ENCODE measurements at regions not wholly inside any gene's neighbourhood (a gene's known extent, or its start where the extent isn't known, plus 50 kb on each side); places are given as distances from the start of the nearest gene placed in this dataset.

DNA sequence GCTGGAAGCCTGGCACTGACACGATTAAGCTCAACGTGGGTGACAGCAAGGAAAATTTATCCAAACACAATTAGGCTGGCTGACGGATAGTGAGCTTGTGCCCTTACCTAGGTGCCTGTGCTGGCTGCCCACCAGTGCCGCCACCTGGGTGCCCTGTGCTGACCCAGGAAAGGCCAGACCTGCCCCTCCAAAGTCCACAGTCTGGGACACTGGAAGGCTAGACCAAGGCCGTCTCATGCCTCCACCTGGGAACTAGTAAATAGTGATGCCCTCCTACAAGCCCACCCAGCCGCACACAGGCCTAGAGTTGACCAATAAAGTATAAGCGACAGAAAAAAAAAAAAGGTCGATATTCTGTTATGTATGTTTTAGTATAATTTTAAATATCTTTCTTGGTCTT, 142.6 kb upstream of the MCHR2 start:
- no peak for DNase-seq (ENCODE audit: low read depth)

DNA sequence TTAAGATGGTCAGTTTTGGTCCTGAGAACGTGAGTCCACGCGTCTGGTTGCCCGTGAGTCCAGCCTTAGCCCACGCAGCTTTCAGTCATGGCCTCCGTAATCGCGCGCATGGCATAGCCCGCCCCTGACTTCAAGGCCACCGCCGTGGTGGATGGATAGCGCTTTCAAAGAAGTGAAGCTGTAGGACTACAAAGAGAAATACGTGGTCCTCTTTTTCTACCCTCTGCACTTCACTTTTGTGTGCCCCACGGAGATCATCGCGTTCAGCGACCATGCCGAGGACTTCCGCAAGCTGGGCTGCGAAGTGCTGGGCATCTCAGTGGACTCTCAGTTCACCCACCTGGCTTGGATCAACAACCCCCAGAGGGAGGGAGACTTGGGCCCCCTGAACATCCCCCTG, 142.0 kb upstream of the MCHR2 start:
- no peak for DNase-seq (ENCODE audit: low read depth)

DNA sequence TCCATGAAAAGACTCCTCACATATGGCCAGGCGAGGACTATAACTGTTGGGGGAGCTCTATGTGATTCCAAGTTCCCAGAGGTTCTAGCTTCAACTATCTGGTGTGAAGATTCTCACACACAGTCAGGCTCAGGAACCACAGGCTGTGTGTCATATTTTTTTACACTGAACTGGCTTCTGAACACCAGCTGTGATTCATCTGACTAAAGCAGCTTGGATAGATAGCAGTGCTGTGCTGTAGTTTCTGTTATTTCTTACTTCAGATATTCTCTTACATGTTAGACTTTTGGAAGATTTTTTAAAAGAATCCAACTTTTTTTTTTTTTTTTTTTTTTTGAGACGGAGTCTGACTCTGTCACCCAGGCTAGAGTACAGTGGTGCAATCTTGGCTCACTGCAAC, 140.7 kb upstream of the MCHR2 start:
- peak; percentile 18 for DNase-seq (ENCODE audit: low read depth)

DNA sequence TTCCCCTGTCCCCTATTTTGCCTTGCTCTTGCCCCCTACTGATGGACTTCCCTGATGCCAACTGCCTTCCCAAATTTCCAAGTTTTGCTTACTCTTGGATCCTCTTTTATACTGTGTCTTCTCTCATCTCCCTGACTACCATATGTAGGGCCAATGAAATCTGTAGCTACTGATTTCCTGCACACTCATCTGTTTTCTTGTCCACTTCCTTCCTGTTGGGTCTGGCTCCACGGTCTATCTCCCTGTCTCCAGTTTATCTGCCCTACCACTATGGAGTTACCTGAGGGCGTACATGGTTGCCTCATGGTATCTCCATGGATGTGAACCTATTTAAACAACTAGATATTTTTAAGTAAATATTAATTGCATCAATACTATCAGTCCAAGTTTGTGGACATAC, 140.3 kb upstream of the MCHR2 start:
- DNase-seq (ENCODE audit: low read depth) = no peak

DNA sequence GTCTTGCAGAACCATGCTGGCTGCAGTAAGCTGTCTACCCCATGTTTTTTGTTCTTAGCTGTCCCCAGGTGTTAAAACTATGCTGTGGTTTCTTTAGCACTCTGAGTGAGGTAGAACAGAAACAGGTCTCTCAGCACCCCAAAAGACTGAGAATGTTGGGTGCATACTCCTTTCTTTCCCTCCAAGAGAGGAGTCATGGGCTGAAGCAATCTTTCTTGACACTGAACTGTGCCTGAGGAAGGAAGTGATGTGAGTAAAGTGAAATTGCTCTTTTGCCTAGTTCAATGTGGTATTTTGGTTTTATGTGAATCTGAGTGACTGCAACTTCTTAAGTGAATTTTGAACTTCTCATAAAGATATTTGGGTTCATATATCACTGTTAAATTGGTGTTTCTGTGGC, 138.0 kb upstream of the MCHR2 start:
- no peak for DNase-seq (ENCODE audit: low read depth)

DNA sequence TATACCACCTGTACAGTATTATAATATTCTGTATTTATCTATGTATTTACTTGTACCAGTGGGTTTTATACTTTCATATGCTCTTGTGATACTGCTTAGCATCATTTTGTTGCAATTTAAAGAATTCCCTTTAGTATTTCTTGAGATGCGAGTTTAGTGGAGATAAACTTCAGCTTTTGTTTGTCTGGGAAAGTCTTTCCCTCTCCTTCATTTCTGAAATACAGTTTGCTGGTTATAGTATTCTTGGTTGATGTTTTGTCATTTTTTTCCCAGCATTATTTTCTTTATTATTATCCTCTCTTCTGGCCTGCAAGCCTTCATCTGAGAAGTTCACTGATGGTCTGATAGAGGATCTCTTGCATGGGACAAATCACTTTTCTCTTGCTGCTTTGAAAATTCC, 136.6 kb upstream of the MCHR2 start:
- no peak for DNase-seq (ENCODE audit: low read depth)

DNA sequence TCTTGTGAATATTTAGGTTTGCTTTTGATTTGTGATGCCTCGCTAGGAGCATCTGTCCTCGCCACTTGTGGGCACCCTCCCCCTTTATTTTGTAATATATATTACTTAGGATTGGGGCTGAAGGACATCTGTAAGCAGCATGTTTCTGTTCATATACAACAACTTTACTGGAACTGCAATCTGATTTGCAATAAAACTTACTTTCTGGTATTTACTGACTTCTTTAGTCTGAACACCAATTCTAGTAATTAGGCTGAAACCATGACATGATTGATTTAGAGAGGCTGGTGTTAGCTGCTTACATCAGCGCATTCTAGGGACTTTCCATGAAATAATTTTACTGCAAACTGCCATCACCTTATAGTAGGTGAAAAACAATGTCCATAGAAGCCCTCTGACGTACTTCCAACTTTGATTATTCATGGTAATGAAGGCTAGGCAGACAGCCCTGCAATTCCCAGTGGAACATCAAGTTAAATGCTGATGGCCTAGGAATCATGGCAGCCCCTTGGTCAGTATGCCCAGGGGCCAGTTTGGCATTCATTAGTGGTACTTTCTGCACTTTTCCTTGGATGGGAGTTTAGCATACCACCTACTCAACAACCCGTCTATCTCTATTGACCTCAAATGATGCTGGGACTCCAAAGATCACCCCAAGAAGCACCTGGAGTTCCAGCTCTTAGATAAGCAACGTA, 132.9 kb upstream of the MCHR2 start:
- no peak for DNase-seq (ENCODE audit: low read depth)

DNA sequence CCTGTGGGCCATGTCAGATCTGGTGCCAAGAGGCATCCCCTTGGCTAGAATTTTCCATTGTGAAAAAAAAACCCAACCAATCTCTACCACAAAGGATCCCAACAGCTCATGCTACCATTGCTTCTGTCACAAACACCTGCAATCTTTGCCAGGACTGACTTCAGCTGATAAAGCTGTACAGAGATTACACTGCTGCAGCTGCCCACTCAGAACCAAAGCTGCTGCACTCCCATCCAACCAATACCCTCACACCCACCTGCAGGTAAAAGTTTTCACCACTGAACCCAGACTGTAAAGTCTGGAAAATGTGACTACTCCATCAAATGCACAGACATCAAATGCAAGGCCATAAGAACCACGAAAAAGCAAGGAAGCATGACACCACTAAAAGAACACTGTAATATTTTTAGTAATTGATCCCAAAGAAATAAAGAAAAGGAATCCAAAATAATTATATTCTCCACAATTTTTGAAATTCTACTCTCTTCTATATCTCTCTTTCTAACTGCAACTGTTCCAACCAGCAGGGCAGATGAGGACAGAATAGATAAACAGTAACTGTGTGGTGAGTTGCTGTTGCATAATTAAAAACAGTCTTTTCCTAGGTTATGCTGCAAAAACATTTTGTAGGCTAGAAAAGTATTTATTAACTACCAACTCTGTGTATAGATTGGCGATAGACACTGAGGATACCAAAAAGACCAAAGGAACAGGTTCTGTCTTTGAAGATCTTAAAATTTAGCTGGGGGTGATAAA, 128.0 kb upstream of the MCHR2 start:
- DNase-seq (ENCODE audit: low read depth) = no peak

DNA sequence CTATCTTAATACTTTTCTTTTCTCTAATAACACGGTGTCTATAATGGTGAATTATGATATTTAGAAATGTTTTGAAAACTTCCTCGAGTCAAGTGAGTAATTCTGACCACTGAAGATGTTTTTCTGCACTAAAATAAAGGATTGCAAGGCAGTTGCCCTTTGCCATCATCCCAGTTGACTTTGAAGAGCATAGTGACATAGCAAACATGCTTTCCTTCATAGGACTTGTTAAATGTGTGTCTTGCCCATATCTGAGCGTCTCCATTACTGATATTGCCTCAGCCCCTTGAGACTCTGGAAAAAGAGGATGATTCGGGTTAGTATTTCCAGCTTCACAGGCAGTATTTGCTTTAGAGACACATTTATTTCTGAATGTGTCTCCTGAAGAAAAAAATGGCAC, 125.2 kb upstream of the MCHR2 start:
- no peak for DNase-seq (ENCODE audit: low read depth)

DNA sequence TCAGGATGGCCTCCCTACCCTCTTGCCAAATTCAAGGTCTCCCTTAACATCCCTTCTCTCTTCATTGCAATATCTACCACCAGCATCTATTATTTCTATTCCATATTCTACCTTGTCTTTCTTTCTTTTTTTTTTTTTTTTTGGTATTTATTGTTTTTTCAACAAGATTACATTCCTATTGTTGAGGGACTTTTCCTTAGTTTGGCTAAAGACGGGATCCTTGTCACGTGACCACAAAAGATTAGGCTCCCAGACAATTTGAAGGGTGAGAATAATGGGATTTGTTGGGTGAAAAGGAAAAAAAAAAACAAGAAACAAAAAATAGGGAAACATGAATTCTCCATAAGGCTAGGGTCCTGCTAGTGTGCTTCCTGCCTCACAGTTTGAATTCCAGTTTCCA, 124.3 kb upstream of the MCHR2 start:
- no peak for DNase-seq (ENCODE audit: low read depth)

DNA sequence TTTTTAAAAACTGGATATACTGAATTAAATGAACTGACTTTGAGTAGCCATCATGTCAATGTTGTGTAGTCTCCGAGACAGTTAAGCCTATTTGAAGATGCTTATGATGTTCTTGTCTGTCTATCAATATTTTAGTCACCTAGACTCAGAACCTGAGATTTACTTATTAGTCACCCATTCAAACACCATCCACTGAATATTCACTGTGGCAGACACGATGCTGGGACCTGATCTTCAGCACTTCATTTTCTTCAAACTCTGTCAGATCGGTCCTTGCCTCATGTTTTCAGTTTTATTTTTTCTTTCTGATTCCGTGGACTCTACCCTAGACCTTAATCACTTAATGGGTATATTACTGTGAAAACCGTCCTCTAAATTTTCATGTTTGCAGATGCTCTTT, 123.7 kb upstream of the MCHR2 start:
- DNase-seq (ENCODE audit: low read depth) = no peak

DNA sequence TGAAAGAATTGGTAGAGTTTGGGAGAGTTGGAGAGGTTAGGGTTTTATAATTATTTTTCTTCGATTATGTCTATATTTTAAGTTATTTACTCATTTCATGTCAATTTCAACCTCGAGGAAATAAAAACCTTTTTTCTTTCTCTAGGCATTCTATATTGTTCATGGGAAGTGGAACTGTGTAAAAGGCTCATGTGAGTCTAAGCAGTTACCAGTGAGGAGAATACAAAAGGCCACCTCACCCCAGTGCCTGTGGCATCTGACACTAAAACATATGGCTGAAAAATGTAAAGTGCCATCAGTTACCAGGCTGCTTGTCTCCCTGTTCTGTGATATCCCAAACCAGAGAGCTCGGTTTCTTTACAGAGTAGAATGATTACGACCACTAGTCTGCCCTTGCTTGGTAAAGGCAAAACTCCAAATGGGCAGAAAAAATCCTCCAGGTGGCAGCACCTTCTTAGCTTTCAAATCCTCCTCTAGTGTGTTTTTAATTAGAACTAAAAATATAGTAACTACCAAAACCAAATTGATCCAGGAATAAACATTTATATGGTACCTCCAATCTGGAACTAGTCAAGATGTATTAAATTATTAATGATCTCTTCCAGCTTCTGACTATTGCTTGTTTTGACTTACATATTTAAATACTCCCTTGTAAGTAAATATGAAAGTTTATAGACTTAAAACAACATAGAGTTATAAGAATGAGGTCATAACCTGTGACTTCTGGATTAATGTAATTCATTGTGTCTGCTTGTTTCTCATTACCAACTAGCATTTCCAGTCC, 122.6 kb upstream of the MCHR2 start:
- DNase-seq (ENCODE audit: low read depth) = peak; percentile 52

DNA sequence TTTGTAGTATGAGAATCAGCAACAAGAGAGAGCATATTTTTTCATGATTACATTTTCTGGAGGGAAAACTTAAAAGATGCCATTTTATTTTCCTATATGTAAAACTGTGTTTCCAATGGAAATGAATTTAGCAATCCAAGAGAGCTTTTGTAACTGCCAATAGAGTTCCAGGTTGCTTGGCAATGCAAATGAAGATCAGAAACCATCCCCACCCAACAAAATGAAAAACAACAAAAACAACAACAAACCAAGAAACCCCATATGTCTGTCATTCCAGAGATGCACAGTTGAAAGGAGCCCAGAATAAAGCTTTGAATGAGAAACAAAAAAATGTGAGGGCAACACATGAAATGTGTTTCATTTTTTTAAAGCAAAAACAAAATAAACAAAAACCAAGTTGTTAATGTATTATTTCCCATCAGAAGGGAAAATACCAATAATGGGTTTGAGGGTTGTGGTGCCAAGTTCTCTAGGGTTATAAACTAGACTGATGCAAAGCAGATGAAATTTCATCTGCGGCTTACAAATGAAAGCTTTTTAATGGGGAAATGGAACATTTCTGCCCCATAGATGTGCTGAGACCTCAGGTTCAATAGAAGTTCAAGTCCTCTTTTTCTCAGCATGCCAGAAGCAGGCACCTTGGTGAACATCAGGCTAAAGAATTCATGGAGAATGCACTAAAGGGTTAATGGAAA, 121.5 kb upstream of the MCHR2 start:
- DNase-seq (ENCODE audit: low read depth) = no peak

DNA sequence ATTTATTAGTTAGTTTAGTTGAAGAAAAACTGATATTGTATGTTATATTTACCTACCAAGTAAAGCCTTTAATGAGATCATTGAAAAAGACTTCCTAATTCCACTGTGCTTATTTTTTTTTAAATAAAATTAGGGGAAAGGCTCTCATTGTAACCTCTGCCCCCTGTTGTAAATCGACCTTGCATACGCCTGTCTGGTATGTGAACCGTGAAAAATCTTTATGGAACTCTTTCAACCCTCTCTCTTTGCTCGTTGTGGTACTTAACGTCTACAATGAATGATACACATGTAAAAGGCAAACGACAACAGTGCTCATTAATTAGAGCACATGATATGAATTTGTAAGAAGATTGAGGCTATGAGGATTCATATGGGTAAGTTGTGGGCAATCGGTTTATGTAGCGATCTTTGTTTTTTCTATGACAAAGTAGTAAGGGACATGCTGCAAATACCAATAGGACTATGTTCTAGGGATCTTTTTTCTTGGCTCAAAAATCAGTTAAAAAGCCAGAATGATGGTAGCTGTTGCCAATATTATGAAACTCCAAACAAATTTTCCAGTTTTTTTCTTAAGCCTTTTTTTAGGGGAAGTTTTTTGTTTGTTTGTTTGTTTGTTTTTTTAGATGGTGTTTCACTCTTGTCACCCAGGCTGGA, 119.0 kb upstream of the MCHR2 start:
- DNase-seq (ENCODE audit: low read depth) = no peak

DNA sequence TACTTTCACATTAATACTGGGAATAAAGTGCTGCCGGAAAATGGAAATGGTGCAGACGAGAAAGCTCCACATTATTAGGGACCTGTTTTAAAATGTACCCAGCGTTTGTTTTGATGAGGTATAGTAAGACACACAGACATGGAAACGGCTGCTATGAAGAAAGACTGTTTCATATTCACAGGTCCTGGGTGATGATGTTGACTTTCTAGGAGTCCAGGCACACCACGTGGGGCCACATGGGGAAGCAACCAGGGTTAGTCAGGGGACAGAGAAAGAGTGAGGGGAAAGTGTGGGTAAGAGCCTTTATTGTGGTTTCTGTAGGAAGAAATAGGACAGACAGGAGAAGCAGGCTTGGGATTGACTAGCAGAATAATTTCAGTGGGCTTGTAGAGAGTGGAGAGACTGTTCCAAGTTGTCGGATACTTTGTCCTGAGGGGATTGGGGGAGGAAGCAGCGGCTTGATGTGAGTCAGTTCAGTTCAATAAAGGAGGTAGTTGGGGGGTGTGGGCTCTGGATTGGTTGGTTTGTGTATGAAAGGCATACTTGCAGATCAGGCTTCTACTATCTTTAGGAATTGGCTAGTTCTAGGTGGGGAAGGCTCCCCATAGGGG, 112.0 kb upstream of the MCHR2 start:
- DNase-seq (ENCODE audit: low read depth) = no peak

DNA sequence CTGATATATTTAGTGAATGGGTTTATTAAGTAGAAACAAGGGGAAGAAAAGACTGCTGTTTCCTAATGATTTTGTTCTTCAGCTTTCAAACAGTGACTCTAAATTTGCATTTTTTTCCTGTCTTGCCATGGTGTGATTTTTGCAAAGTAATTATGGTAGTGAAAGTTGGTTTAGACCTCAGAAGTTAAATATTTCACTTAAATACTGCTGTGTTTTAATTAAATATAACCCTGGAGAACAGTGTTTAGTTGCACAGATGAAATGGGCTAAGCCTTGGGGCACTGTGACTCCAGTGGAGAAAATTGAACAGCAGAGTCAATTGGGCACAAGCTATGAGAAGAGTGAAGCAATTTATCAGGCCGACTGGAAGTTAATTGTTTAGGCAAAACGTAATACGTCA, 111.1 kb upstream of the MCHR2 start:
- DNase-seq (ENCODE audit: low read depth) = no peak

DNA sequence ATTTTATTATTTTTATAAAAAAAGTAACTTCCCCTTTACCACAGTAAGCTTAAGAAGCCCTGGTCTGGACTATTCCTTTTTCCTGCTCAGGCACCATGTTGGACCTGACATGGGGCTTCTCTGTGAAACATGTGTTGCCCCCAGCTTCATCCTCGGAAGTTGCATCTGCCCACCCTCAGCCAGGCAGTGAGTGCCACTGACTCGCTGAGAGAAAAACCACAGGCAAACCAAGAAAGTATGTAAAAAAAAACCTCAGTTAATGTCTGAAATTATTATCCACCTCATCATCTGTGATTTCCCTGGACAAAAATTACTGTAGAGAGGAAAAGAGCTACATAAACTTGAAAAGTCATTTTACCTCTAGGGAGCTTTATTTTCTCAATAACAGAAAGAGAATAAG, 109.9 kb upstream of the MCHR2 start:
- no peak for DNase-seq (ENCODE audit: low read depth)

DNA sequence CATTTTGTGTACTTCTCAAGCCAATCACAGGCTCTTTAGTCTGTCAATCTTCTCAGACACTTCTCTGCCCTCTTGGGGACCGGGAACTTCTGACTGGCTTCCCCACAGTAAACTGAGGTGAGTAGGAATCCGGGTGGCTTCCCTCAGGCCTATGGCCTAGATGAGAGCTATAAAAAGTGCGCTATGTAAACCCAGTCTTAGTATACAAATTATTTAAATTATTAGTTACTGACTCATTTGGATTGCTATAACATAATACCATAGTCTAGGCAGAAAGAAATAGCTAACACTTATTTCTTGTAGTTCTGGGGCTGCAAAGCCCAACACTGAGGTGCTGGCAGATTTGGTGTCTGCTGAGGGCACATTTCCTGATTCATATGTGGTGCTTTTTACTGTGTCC, 109.2 kb upstream of the MCHR2 start:
- DNase-seq (ENCODE audit: low read depth) = no peak

DNA sequence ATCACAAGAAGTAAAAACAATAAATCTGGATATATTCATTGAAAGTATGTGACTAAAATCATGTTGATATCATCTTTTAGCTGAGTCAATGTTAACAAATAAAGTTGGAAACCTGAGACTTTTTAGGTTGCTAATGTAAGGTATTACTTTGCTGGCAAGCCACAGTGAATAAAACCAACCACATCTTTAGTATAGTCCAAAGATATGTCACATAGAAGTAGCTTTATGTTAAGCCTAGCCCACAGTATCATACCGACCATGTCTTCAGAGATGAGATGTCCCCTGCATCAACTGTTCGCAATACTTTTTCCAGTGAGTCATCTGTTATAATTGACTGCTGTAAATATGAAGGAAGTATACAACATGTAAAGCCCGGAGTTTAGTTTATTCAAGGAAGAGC, 107.6 kb upstream of the MCHR2 start:
- DNase-seq (ENCODE audit: low read depth) = no peak

DNA sequence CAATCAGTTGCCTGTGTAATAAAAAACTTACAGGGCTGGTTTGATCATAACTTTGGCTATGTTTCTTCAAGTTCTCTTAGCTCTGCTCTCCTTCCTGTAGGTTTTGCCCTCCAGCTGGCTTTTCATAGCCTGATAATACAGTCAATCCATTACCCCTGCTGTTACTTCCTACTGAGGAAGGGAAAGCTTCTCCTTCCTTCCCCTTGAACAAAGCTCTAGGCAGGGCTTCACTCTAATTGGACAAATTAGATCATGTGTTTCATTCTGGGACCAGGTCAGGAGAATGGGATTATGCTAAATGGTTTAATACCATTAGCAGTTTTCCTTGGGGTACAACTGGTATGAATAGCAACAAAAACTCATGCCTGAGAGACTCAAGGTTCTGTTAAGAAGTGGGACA, 106.8 kb upstream of the MCHR2 start:
- DNase-seq (ENCODE audit: low read depth) = no peak

All from Daoy (cell line).